GM12891 (cell line): ENCODE measurements at regions not wholly inside any gene's neighbourhood (a gene's known extent, or its start where the extent isn't known, plus 50 kb on each side); places are given as distances from the start of the nearest gene placed in this dataset.

Experiments
- POLR2A ChIP-seq: IDR thresholded peaks from 2 replicates; pipeline ENCODE4 v1.6.1; 2011; ENCODE audit warnings: low read depth, low read length, control low read depth
- POLR2AphosphoS5 ChIP-seq: IDR thresholded peaks from 2 replicates; pipeline ENCODE4 v1.6.1; 2011; ENCODE audit warnings: low read depth, low read length, control low read depth
- SPI1 ChIP-seq: IDR thresholded peaks from 2 replicates; pipeline ENCODE4 v1.6.1; 2011; ENCODE audit warnings: low read depth, low read length, control low read depth
- TAF1 ChIP-seq: IDR thresholded peaks from 2 replicates; pipeline ENCODE4 v1.6.1; 2011; ENCODE audit warnings: low read depth, low read length, control low read depth

DNA sequence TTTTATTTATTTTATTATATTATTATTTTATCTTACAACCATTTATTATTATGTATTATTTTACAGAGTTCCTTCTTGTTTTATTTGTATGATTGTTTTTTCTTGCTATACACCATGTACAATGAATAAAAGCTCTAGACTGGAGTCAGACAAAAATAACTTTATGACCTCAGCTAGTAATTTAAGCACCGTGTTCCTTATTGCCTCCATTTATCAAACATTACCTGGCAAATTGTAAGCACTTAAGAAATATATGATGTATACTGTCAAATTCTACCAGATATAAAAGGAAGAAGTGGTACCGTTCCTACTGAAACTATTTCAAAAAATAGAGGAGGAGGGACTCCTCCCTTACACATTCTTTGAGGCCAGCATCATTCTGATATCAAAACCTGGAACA lies 326.9 kb upstream of the NECTIN3 start:
- TF ChIP-seq POLR2A (no peak), POLR2AphosphoS5 (no peak), TAF1 (no peak), SPI1 (no peak)
